GM13977 (cell line): ENCODE measurements at regions not wholly inside any gene's neighbourhood (a gene's known extent, or its start where the extent isn't known, plus 50 kb on each side); places are given as distances from the start of the nearest gene placed in this dataset.

Experiments used
- DNase-seq: peaks from one replicate; pipeline ENCODE4 v3.0.0; 2012; ENCODE audit warnings: low spot score
- in situ Hi-C: fragments of 300-500 bp; cut with MboI; formaldehyde crosslinking; loops from one replicate; pipeline ENCODE4 v1.12.0; 2022; ENCODE audit warnings: low sequenced_read_pairs, low pct_unique_long_range_greater_than_20kb, mixed read lengths, inconsistent platforms; ENCODE audit not compliant: unreplicated experiment
- TF ChIP-seq, protein P1 (sequence below): IDR thresholded peaks from 2 replicates; pipeline ENCODE4 v1.5.1; 2012; ENCODE audit warnings: mild to moderate bottlenecking, control low read depth; ENCODE audit not compliant: insufficient read depth; ENCODE audit errors: extremely low read depth, missing control alignments

DNA sequence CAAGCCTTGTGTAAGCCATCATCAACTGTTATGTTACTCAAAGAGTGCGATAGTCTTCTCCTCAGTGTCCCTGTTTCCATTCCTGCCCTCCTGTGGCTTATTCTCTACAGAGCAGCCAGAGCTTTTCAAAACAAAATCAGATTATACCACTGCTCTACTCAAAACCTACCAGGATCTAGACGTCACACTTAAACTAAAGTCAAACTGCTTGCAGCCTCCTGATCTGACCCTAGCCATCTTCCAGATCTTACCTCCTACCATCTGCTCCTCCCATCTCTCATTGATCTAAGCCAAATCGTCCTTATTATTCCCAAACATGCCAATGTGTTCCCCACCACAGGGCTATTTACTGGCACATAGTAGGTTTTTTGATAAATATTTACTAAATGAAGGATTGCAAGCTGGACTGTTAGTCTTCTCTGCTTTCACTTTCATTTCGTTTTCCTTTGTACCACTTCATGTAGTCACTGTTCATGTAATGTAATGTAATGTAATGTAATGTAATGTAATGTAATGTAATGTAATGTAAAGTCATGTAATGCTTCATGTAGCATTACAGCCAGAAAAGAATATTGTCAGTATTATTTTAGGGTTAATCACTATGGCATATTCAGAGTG lies 116.1 kb downstream of the GPR37 start:
- in situ Hi-C loops: no loop called here
- DNase-seq: no peak
- TF ChIP-seq, protein P1, sequence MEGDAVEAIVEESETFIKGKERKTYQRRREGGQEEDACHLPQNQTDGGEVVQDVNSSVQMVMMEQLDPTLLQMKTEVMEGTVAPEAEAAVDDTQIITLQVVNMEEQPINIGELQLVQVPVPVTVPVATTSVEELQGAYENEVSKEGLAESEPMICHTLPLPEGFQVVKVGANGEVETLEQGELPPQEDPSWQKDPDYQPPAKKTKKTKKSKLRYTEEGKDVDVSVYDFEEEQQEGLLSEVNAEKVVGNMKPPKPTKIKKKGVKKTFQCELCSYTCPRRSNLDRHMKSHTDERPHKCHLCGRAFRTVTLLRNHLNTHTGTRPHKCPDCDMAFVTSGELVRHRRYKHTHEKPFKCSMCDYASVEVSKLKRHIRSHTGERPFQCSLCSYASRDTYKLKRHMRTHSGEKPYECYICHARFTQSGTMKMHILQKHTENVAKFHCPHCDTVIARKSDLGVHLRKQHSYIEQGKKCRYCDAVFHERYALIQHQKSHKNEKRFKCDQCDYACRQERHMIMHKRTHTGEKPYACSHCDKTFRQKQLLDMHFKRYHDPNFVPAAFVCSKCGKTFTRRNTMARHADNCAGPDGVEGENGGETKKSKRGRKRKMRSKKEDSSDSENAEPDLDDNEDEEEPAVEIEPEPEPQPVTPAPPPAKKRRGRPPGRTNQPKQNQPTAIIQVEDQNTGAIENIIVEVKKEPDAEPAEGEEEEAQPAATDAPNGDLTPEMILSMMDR: no peak

DNA sequence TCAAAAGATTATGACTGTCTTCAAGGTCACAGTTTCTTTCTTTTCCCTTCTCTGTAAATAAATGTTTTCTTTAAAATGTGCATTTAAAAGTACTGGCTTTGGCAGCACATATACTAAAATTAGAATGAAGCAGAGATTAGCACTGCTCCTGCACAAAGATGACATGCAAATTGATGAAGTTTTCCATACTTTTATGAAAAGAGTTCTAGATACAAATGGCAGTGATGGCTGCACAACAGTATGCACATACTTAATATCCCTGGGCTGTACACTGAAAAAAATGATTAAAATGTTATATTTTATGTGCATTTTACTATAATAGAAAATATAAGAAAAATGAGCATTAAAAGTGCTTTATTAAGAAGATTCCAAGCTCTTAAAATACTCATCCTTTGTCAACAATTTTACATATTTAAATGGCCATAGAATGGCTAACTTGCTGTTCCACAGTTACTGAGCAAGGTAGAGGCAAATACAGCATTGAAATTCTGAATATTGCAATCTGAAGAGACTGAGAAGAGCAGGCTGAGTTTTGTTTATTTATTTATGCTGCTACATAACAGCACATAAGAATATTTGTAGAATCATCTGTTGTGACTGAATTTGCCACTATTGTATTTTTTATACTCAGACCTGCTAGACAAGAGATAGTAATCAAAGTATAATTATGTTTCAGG lies 117.8 kb downstream of the GPR37 start:
- in situ Hi-C loops: no loop called here
- no peak for DNase-seq
- TF ChIP-seq, protein P1: no peak

DNA sequence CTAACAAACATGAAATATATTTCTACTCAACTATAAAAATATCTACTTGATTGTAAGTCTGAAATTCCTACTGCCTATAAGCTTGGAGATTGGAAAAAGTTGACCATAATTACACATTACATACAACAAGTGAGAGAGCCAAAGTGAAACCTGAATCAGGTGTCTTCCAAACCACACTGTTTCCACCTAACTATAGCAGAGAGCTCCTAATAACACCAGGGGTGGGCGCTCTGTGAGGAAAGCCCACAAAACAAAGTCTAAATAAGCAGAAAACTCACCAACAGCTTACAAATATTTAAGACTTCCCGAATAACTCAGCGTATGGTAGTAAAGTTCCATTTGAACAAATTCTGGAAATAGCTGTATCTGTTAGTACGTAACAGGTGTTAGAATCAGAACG lies 119.9 kb downstream of the GPR37 start:
- in situ Hi-C loops: no loop called here
- no peak for DNase-seq
- TF ChIP-seq, protein P1: no peak

DNA sequence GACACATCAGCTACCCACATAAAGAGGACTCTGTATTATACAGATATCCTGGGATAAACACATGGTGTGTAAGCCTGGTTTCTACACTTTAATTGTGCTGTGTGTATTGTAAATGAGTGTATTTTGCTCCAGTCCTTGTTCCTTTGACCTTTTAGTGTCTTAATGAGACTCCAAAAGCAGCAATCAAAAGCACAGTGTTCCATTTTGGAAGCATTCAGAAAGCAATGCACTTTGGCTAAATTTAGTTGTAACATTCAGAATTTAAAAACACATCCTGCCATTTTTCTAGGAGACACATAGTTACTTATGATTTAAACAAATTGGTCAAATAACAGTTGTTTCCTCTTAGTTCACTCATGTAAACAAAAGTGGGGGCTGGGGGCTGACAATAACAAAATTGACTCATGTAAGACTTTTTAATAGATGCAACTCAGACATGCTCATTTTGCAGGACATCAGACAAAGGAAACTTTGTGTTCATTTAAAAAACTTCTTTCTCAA lies 122.2 kb downstream of the GPR37 start:
- TF ChIP-seq, protein P1: no peak
- DNase-seq: no peak
- in situ Hi-C loops: no loop called here

DNA sequence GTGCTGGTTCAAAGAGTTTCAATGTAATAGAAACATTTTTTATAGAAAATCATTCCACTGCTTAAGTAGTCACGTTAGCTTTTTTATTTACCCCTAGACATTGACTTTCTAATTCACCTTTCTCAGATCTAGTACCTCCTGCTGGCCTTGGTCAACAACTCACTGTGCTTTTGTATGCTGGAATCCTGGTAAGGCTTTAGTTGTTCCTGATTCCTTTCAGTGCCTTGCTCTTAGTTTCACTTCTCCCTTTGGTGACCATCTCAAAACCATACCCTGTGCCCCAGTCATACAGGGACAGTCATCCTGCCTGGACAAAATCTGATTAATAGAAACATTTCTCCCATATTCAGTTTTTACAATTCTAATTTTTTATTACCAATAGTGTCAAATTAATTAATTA lies 130.2 kb downstream of the GPR37 start:
- TF ChIP-seq, protein P1: no peak
- DNase-seq: no peak
- in situ Hi-C loops: no loop called here

DNA sequence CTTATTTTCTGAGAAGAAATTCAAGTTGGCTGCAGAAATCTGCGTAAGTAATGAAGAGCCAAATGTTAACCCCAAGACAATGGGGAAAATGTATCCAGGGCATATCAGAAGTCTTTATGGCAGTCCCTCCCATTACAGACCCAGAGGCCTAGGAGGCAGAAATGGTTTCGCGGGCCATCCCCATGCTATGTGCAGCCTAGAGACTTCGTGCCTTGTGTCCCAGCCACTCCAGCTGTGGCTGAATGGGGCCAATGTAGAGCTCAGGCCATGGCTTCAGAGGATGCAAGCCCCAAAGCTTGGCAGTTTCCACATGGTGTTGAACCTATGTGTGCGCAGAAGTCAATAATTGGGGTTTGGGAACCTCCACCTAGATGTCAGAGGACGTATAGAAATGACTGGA lies 131.9 kb downstream of the GPR37 start:
- in situ Hi-C loops: no loop called here
- no peak for DNase-seq
- TF ChIP-seq, protein P1: no peak
